Breast epithelium (tissue), 3 donors: ENCODE measurements at regions not wholly inside any gene's neighbourhood (a gene's known extent, or its start where the extent isn't known, plus 50 kb on each side); places are given as distances from the start of the nearest gene placed in this dataset.
"Not testable (repeated sequence)": the region's sequence is repeated elsewhere in the genome, so short reads cannot be mapped to it uniquely, and the experiment has no call there.

Source experiments
- CTCF ChIP-seq, 3 donors: fragments of 450-650 bp; IDR thresholded peaks; one replicate each; pipeline ENCODE4 v1.5.1; 2016 to 2017; ENCODE audit warnings: antibody characterized with exemption in 3 of 3, mild to moderate bottlenecking in 3 of 3, moderate library complexity in 3 of 3
- POLR2A ChIP-seq: fragments of 450-650 bp; IDR thresholded peaks from one replicate; pipeline ENCODE4 v1.6.1; 2016; ENCODE audit warnings: antibody characterized with exemption, mild to moderate bottlenecking, moderate library complexity
- POLR2AphosphoS5 ChIP-seq, 3 donors: sonication (generic); formaldehyde crosslinking; IDR thresholded peaks; one replicate each; pipeline ENCODE4 v1.6.1; 2017; ENCODE audit warnings: antibody characterized with exemption in 3 of 3

- not testable (repeated sequence) for TF ChIP-seq CTCF (IDR thresholded peaks at IDR 0.05); POLR2A; POLR2AphosphoS5 (IDR thresholded peaks at IDR 0.05)
Observed at GRCh38 chr17:64791226-64791625, 128.1 kb downstream of the LRRC37A3 start.
